HAP-1 (cell line): ENCODE measurements at regions not wholly inside any gene's neighbourhood (a gene's known extent, or its start where the extent isn't known, plus 50 kb on each side); places are given as distances from the start of the nearest gene placed in this dataset.
"Not testable (repeated sequence)": the region's sequence is repeated elsewhere in the genome, so short reads cannot be mapped to it uniquely, and the experiment has no call there.

Experiments used
- DNase-seq, 2 experiments: peaks; one replicate each; pipeline ENCODE4 v3.0.0-alpha.2; 2016 to 2020; ENCODE audit warnings: low spot score in 2 of 2
- H3K27me3 ChIP-seq: fragments of 250-450 bp; sonication (Bioruptor Pico); 2 replicates; pipeline ENCODE4 v1.5.1; 2020; ENCODE audit warnings: low read depth, mild to moderate bottlenecking, moderate library complexity
- H3K36me3 ChIP-seq: fragments of 250-450 bp; sonication (Bioruptor Pico); replicated peaks from 2 replicates; pipeline ENCODE4 v1.5.1; 2020; ENCODE audit warnings: mild to moderate bottlenecking
- H3K4me1 ChIP-seq: fragments of 250-450 bp; sonication (Bioruptor Pico); 2 replicates; pipeline ENCODE4 v1.5.1; 2020; ENCODE audit warnings: mild to moderate bottlenecking
- H3K4me3 ChIP-seq: fragments of 250-450 bp; sonication (Bioruptor Pico); 2 replicates; pipeline ENCODE4 v1.5.1; 2020; ENCODE audit warnings: mild to moderate bottlenecking, moderate library complexity
- H3K9me3 ChIP-seq: fragments of 250-450 bp; sonication (Bioruptor Pico); 2 replicates; pipeline ENCODE4 v1.5.1; 2020; ENCODE audit warnings: mild to moderate bottlenecking, moderate library complexity
- in situ Hi-C: fragments of 300-500 bp; cut with MboI; formaldehyde crosslinking; loops from 3 replicates; pipeline ENCODE4 v1.14.3; 2020; ENCODE audit warnings: low sequenced_read_pairs, inconsistent platforms, mixed read lengths

DNA sequence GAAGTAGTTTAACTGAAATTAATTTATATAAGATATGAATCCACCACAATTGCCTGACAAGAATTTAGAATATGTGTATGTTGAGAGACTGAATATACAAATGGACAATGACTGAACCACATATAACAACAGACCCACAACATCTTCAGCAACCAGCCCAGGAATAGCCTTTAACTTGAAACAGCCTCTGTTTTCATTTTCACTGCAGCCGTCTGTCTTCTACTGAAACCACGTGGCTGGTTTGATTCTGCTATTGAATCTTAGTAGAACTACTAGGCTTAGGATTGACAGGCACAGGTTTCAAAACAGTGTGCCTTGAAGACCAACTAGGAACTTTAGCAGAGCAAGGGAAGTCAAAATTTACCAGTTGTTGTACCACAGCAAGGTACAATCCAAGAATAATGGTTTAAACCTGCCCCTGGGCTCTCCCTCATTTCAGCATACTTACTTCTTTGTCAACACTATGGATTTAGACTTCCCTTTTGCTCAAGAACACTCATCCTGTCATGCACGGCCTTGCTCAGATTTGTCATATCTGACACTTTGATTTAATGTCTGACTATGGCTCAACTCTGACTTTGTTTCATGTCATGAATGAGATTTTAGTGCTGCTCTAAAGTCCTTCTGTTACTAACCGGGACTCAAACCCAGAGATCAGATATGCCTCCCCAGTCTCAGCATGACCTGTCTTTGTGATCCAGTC lies 355.0 kb downstream of the KIF2B start:
- DNase-seq = no peak
- H3K4me3 ChIP-seq = no peak overlapping the region
- no peaks in the 10 kb centered on the region for H3K9me3 ChIP-seq
- H3K4me1 ChIP-seq = no peaks in the 10 kb centered on the region
- H3K27me3 ChIP-seq = no peaks in the 10 kb centered on the region
- in situ Hi-C loops = no loop called here
- no peaks in the 10 kb centered on the region for H3K36me3 ChIP-seq

DNA sequence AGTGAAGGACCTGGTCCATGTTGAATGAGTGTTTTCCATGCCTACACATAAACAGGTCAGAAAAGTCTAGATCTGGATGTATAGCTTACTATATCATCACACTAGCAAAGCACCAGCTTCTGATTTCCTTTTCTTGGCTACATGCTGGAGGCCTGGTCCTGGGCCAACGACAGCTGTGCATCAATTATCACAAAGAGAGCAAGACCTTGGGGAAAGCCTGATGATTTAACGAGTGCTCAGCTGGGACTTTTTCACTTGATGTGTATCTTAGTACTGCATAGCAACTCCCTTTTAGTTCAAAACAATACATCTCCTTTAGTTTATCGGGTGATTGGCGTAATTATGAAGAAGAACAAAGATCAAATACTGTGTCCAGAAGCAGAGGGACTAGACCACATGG lies 358.2 kb downstream of the KIF2B start:
- Histone ChIP-seq H3K36me3 (no peaks in the 10 kb centered on the region), H3K4me1 (no peaks in the 10 kb centered on the region), H3K9me3 (no peaks in the 10 kb centered on the region), H3K27me3 (no peaks in the 10 kb centered on the region), H3K4me3 (no peak overlapping the region)
- in situ Hi-C loops = no loop called here
- no peak for DNase-seq

DNA sequence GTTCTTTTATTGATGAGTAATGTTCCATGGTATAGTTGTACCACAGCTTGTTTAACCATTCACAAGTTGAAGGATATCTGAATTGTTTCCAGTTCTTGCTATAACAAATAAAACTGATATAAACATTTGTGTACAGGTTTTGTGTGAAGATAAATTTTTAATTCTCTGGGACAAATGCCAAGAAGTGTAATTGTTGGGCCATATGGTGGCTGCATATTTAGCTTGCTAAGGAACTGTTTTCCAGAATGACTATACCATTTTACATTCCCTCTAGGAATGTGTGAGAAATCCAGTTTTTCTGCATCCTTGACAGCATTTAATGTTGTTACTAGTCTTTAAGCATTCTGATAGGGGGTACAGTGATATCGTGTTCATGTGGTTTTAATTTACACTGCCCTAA lies 368.5 kb downstream of the KIF2B start:
- no peak for DNase-seq
- in situ Hi-C loops = no loop called here
- no peaks in the 10 kb centered on the region for H3K9me3 ChIP-seq
- no peaks in the 10 kb centered on the region for H3K4me1 ChIP-seq
- no peaks in the 10 kb centered on the region for H3K27me3 ChIP-seq
- H3K36me3 ChIP-seq = no peaks in the 10 kb centered on the region
- no peak overlapping the region for H3K4me3 ChIP-seq

DNA sequence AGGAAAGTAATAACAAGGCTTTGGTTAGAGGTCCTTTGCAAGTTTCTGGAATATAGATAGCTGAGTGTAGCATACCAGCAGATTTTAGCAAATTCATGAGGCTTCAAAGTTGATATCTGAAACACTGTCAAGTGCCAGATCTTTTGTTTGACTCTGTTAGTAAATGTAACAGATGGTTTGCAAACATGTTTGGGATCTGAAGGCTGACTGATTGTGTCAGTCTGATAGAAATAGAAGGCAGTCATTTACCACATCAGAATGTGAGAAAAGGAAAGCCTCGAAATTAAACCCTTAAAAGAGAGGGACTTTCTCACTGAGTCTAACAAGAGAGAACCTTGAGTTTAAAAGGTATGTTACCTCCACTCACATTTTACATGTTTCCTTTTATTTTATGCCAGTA lies 371.5 kb downstream of the KIF2B start:
- Histone ChIP-seq H3K36me3 (no peaks in the 10 kb centered on the region), H3K9me3 (no peaks in the 10 kb centered on the region), H3K4me1 (no peaks in the 10 kb centered on the region), H3K4me3 (no peak overlapping the region), H3K27me3 (no peaks in the 10 kb centered on the region)
- no peak for DNase-seq
- in situ Hi-C loops = no loop called here

DNA sequence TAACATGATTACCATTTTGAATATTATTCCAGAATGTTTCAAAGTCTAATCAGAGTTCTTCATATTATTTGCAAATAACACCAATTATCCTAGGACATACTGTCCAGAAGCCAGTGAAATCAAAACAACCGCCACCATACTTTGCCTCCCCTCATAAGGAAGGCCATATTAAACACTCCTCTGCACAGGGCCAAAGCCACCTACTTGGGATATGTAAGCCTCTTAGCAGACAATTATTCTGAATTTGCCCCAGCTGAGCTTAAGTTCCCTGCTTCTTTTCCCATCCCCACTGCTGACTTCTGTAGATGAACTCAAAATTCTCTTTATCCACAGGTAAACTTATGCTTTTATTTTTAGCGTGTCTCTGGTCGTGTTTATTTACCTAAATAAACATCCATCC lies 374.0 kb downstream of the KIF2B start:
- Histone ChIP-seq H3K27me3 (no peaks in the 10 kb centered on the region), H3K4me1 (peaks cover 6% of the 10 kb centered on the region), H3K4me3 (no peak overlapping the region), H3K9me3 (no peaks in the 10 kb centered on the region), H3K36me3 (no peaks in the 10 kb centered on the region)
- DNase-seq = no peak
- in situ Hi-C loops = no loop called here

DNA sequence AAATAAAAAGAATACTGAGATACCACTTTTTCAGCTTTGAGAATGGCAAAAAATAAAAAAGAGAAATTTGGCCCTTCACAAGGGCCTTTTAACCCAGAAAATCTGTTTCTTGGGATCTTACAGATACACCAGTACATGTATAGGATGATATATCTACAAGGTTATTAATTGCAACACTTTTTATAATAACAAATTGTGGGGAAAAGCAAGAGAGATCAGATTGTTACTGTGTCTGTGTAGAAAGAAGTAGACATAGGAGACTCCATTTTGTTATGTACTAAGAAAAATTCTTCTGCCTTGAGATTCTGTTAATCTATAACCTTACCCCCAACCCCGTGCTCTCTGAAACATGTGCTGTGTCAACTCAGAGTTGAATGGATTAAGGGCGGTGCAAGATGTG lies 378.7 kb downstream of the KIF2B start:
- H3K4me3 ChIP-seq, H3K36me3 ChIP-seq, H3K4me1 ChIP-seq, H3K27me3 ChIP-seq, DNase-seq, H3K9me3 ChIP-seq, in situ Hi-C loops: not testable (repeated sequence)

DNA sequence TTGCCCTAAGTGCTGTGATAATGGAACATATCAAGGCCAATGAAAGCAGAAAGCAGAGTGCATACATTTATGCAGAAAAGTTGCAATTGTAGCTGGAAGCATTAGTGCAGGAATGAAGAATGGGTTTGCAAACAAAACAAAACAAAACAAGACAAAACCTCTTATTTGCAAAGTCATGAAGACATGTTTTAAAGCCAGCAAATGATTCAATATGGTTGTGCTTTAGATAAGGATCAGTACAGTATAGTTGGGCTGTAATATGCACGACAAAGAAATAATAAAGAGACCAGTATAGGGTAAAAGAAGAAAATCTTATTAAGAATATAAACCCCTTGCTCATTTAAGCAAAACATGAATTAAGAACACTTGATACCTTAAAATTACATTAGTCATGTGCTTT lies 398.1 kb downstream of the KIF2B start:
- no peak overlapping the region for H3K4me3 ChIP-seq
- peak; percentile 32 to 97 for DNase-seq
- H3K9me3 ChIP-seq = no peaks in the 10 kb centered on the region
- in situ Hi-C loops = no loop called here
- H3K4me1 ChIP-seq = peaks cover 51% of the 10 kb centered on the region
- H3K36me3 ChIP-seq = no peaks in the 10 kb centered on the region
- H3K27me3 ChIP-seq = no peaks in the 10 kb centered on the region

DNA sequence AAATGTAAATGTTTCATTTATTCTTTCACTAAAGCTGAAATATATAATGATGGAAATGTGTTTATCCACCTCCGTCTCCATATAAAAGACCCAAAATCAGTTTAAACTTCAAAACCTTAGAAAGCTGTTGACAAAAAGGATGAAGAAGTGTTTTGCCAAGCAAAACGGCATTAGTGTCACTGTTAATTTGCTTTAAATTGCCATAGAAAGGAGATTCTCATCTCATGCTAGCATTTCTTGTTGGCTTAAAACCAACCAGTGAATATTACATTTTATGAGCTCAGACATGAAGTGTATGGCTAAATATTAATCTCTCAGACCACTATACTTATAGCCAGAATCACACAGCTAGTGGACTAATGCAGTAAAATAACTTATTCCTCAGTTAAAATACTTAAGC lies 398.8 kb downstream of the KIF2B start:
- Histone ChIP-seq H3K4me3 (no peak overlapping the region), H3K9me3 (no peaks in the 10 kb centered on the region), H3K4me1 (peaks cover 45% of the 10 kb centered on the region), H3K27me3 (no peaks in the 10 kb centered on the region), H3K36me3 (no peaks in the 10 kb centered on the region)
- no peak for DNase-seq
- in situ Hi-C loops = no loop called here

DNA sequence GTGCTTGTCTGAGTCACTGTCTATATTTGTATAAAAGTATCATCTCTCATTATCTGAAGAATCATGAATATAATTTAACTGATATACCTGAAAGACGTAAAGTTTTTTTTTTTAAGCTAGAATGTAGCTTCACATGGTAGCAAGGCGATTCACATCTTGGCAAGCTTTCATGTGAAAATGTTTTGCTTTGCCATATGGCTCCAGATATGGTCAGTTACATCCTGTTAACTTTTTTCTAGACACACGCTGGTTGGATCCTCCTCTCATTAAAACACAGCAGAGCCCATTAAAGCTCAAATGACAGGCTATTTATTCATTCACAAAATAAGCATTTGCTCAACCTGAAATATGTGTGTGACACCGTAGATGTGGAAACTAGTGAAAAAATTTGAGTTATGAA lies 412.8 kb downstream of the KIF2B start:
- Histone ChIP-seq H3K4me3 (no peak overlapping the region), H3K9me3 (no peaks in the 10 kb centered on the region), H3K36me3 (no peaks in the 10 kb centered on the region), H3K4me1 (no peaks in the 10 kb centered on the region), H3K27me3 (no peaks in the 10 kb centered on the region)
- in situ Hi-C loops = no loop called here
- DNase-seq = no peak

DNA sequence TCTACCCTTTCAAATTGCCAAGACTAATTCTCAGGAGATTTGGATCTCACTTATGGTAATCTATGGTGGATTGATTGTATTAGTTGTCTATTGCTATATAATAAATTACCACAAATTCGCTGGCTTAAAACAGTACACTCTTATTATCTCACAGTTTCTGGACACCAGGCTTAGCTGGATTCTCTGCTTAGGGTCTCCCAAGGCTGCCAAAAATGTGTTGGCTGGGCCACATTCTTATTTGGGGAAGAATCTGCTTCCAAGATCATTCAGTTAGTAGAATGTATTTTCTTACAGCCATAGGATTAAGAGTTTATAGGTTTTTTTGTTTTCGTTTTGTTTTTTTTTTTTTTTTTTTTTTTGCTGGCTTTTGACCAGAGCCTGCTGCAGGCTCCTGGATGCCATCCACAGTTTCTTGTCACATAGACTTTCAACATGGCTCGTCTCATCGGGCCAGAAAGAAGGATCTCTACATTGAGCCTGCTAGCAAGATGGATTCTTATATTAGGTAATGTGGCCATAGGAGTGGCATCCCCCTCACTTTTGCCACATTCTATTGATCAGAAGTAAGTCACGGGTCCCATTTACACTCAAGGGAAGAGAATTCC lies 415.3 kb downstream of the KIF2B start:
- no peaks in the 10 kb centered on the region for H3K4me1 ChIP-seq
- in situ Hi-C loops = no loop called here
- no peaks in the 10 kb centered on the region for H3K9me3 ChIP-seq
- H3K4me3 ChIP-seq = no peak overlapping the region
- H3K27me3 ChIP-seq = no peaks in the 10 kb centered on the region
- no peak for DNase-seq
- H3K36me3 ChIP-seq = no peaks in the 10 kb centered on the region

DNA sequence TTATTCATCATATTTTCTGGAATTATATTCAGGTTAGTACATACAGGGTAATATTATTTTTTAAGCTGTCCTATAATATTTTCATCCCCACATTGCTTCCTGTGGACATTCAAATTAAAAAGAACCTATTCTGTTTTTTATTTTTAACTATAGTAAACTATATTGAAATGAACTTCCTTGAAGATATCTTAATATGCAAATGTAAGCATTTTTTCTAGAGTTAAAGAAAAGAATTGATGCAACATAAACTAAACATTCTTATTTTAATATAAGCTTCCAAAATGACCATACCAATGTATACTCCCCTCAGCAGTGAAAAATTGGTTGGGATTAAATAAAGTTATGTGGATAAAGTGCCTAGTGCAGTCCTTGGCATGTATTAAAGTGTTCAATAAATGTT lies 416.6 kb downstream of the KIF2B start:
- no peaks in the 10 kb centered on the region for H3K36me3 ChIP-seq
- in situ Hi-C loops = no loop called here
- H3K27me3 ChIP-seq = no peaks in the 10 kb centered on the region
- no peaks in the 10 kb centered on the region for H3K4me1 ChIP-seq
- DNase-seq = no peak
- H3K9me3 ChIP-seq = no peaks in the 10 kb centered on the region
- no peak overlapping the region for H3K4me3 ChIP-seq

DNA sequence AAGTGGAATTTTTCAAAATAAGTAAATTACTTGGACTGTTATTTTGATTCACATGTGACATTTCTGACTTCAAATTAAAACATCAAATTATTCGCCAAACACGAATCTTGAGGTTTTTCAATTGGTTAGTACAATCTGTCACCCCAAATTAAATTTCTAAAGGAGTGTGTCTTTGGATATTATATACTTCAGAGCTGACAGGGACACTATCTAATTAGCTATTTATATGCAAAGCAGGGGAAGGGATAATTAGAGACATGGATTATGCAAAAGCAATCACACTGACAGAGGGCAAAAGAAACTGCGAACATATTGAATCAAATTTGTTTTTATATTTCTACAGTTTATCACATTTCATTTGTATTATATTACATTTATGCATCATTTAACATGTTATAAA lies 433.0 kb downstream of the KIF2B start:
- in situ Hi-C loops = no loop called here

DNA sequence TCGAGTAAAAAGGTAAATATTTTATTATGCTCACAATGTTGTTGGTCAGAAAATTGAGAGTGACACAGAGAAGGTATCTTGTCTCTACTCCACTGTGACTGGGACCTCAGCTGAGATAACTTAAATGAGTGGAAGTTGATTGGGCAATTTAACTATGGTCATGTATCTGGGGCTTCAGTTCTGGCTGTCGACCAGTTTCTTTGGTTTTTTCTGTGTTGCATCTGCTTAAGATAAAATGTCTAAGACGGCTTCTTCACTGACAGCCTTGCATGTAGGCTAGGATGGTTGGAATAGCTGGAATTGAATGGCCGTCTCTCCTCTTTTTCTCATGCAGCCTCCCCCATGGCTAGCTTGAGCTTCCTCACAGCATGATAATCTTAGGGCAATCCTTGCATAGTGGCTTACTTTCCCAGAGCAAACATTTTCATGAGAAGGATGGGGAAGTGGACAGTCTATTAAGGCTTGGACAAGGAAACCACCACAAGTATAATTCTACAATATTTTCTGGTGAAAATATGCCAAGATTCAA lies 433.7 kb downstream of the KIF2B start:
- no peak for DNase-seq
- in situ Hi-C loops = no loop called here
- Histone ChIP-seq H3K9me3 (no peaks in the 10 kb centered on the region), H3K4me3 (no peak overlapping the region), H3K36me3 (no peaks in the 10 kb centered on the region), H3K4me1 (no peaks in the 10 kb centered on the region; the same call in 1 of the 2 replicates), H3K27me3 (no peaks in the 10 kb centered on the region)

More for the DNA sequence above, 433.0 kb downstream of the KIF2B start:
- H3K4me1 ChIP-seq = no peaks in the 10 kb centered on the region; the same call in 1 of the 2 replicates
- no peak for DNase-seq
- no peaks in the 10 kb centered on the region for H3K9me3 ChIP-seq
- H3K36me3 ChIP-seq = no peaks in the 10 kb centered on the region
- H3K4me3 ChIP-seq = no peak overlapping the region
- no peaks in the 10 kb centered on the region for H3K27me3 ChIP-seq

DNA sequence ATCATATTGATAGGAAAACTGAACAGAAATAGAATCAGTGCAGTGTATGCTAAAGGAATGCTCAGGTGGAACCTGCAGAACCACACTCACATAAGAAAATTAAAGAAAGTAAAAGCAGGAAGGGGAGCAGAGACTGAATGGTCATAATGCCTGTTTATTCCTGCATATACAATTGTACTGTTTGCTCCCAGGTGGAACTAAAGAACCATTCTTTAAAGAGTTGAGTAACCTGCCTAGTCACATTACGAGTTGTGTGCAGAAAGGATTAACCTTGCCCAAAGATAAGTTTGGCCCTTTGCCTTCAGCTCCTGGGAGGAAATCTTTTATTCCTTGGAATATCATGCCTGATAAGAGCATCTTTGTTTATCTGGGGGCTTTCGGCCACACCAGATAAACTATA lies 434.7 kb downstream of the KIF2B start:
- no peaks in the 10 kb centered on the region for H3K27me3 ChIP-seq
- in situ Hi-C loops = no loop called here
- DNase-seq = no peak
- no peaks in the 10 kb centered on the region for H3K9me3 ChIP-seq
- H3K4me1 ChIP-seq = no peaks in the 10 kb centered on the region; the same call in 1 of the 2 replicates
- no peak overlapping the region for H3K4me3 ChIP-seq
- H3K36me3 ChIP-seq = no peaks in the 10 kb centered on the region
